ENCODE measurements at regions not wholly inside any gene's neighbourhood (a gene's known extent, or its start where the extent isn't known, plus 50 kb on each side); places are given as distances from the start of the nearest gene placed in this dataset.

- intact Hi-C loops (cut with DNase I), result no loop called here
- TF ChIP-seq CTCF (IDR thresholded peaks at IDR 0.05) (no peak), POLR2A (IDR thresholded peaks at IDR 0.05) (no peak)
- 31 to 52% methylated on average over 2 of the region's 2 CpGs for WGBS, 2 donors
Measured at GRCh38 chr2:228545748-228546145, 364.3 kb upstream of the SPHKAP start.

GRCh38 chr2:228545041-228545747 is 363.7 kb upstream of the SPHKAP start:
- Histone ChIP-seq H3K27me3 (no peaks in the 10 kb centered on the region), H3K4me1 (no peaks in the 10 kb centered on the region), H3K27ac (no peak overlapping the region), H3K9me3 (no peaks in the 10 kb centered on the region), H3K4me3 (replicated peaks in 1 of 3) (no peak overlapping the region), H3K36me3 (no peaks in the 10 kb centered on the region)
- TF ChIP-seq POLR2A (IDR thresholded peaks at IDR 0.05), result no peak
- 59 to 68% methylated on average over 4 of the region's 4 CpGs for WGBS, 2 donors
- no peak for DNase-seq
- intact Hi-C loops (cut with DNase I), result no loop called here

More at GRCh38 chr2:228545748-228546145, 364.3 kb upstream of the SPHKAP start:
- no peak overlapping the region for H3K27ac ChIP-seq
- no peaks in the 10 kb centered on the region for H3K36me3 ChIP-seq
- DNase-seq, result no peak
- H3K4me1 ChIP-seq, result no peaks in the 10 kb centered on the region
- no peak overlapping the region for H3K4me3 ChIP-seq (replicated peaks in 1 of 3)
- no peaks in the 10 kb centered on the region for H3K9me3 ChIP-seq
- no peaks in the 10 kb centered on the region for H3K27me3 ChIP-seq

GRCh38 chr2:228543117-228543516 is 361.6 kb upstream of the SPHKAP start:
- Histone ChIP-seq H3K27ac (no peak overlapping the region), H3K4me1 (no peaks in the 10 kb centered on the region), H3K36me3 (no peaks in the 10 kb centered on the region), H3K9me3 (no peaks in the 10 kb centered on the region), H3K27me3 (no peaks in the 10 kb centered on the region), H3K4me3 (replicated peaks in 1 of 3) (no peak overlapping the region)
- intact Hi-C loops (cut with DNase I), result no loop called here
- TF ChIP-seq POLR2A (IDR thresholded peaks at IDR 0.05), result no peak
- no peak for TF ChIP-seq CTCF (IDR thresholded peaks at IDR 0.05)
- DNase-seq, result no peak

GRCh38 chr2:228542277-228542676 is 360.8 kb upstream of the SPHKAP start:
- H3K36me3 ChIP-seq, result no peaks in the 10 kb centered on the region
- H3K9me3 ChIP-seq, result no peaks in the 10 kb centered on the region
- no peak overlapping the region for H3K4me3 ChIP-seq (replicated peaks in 1 of 3)
- TF ChIP-seq CTCF (IDR thresholded peaks at IDR 0.05) (no peak), POLR2A (IDR thresholded peaks at IDR 0.05) (no peak)
- no peak for DNase-seq
- no peaks in the 10 kb centered on the region for H3K27me3 ChIP-seq
- WGBS, 2 donors, result 80 to 82% methylated on average over 4 of the region's 4 CpGs
- no peak overlapping the region for H3K27ac ChIP-seq
- intact Hi-C loops (cut with DNase I), result no loop called here
- H3K4me1 ChIP-seq, result no peaks in the 10 kb centered on the region

- no peak for DNase-seq
- H3K27ac ChIP-seq, result no peak overlapping the region
- no peaks in the 10 kb centered on the region for H3K4me1 ChIP-seq
- no peak for TF ChIP-seq CTCF (IDR thresholded peaks at IDR 0.05)
- H3K27me3 ChIP-seq, result no peaks in the 10 kb centered on the region
- H3K9me3 ChIP-seq, result no peaks in the 10 kb centered on the region
- WGBS, 2 donors, result 78 to 87% methylated on average over 4 of the region's 4 CpGs
- intact Hi-C loops (cut with DNase I), result no loop called here
- no peak overlapping the region for H3K4me3 ChIP-seq (replicated peaks in 1 of 3)
- H3K36me3 ChIP-seq, result no peaks in the 10 kb centered on the region
Measured at GRCh38 chr2:228541789-228542188, 360.3 kb upstream of the SPHKAP start.

All from thyroid gland (tissue), 4 donors.